Keratinocyte (primary cell): ENCODE measurements at regions not wholly inside any gene's neighbourhood (a gene's known extent, or its start where the extent isn't known, plus 50 kb on each side); places are given as distances from the start of the nearest gene placed in this dataset.

Experiments used
- DNase-seq: peaks from one replicate; pipeline ENCODE4 v3.0.0-alpha.2; 2011; ENCODE audit warnings: low read depth, missing footprints, low spot score
- FAIRE-seq: peaks from 2 replicates; lab custom pipeline; 2011; peaks lifted over from hg19 to GRCh38; lab: Jason Lieb, UNC
- H2AFZ ChIP-seq: 2 replicates; pipeline ENCODE4 v1.6.0; 2012; ENCODE audit warnings: low read length, control low read depth, inconsistent platforms; ENCODE audit not compliant: control insufficient read depth
- H3K27ac ChIP-seq: 2 replicates; pipeline ENCODE4 v1.5.1; 2011; ENCODE audit warnings: low read length; ENCODE audit not compliant: control insufficient read depth, insufficient read depth
- H3K27me3 ChIP-seq: 3 replicates; pipeline ENCODE4 v1.6.0; 2011; ENCODE audit warnings: low read length; ENCODE audit not compliant: control insufficient read depth, insufficient read depth; ENCODE audit errors: extremely low read depth
- H3K36me3 ChIP-seq, 2 experiments: 2 replicates in 1 of 2; 3 replicates in 1 of 2; pipeline ENCODE4 v1.5.1; 2011; ENCODE audit warnings: low read length in 2 of 2, mild to moderate bottlenecking in 1 of 2; ENCODE audit not compliant: control insufficient read depth in 2 of 2, insufficient read depth in 2 of 2; ENCODE audit errors: extremely low read depth in 1 of 2
- H3K4me1 ChIP-seq: 3 replicates; pipeline ENCODE4 v1.5.1; 2011; ENCODE audit warnings: low read length; ENCODE audit not compliant: control insufficient read depth, insufficient read depth; ENCODE audit errors: extremely low read depth
- H3K4me2 ChIP-seq: 3 replicates; pipeline ENCODE4 v1.6.0; 2011; ENCODE audit warnings: low read depth, low read length; ENCODE audit not compliant: control insufficient read depth, insufficient read depth; ENCODE audit errors: extremely low read depth
- H3K4me3 ChIP-seq, 3 experiments: fragments of 200-600 bp in 1 of 3; sonication (generic) in 1 of 3; 2 replicates in 2 of 3; 3 replicates in 1 of 3; pipeline ENCODE4 v1.5.1; 2011 to 2016; ENCODE audit warnings: low read length in 3 of 3, mild to moderate bottlenecking in 3 of 3, control low read depth in 2 of 3, inconsistent platforms in 1 of 3, low read depth in 1 of 3, mixed read lengths in 1 of 3, mixed run types in 1 of 3, moderate library complexity in 1 of 3; ENCODE audit not compliant: control insufficient read depth in 2 of 3, insufficient read depth in 2 of 3; ENCODE audit errors: extremely low read depth in 1 of 3
- H3K79me2 ChIP-seq: 2 replicates; pipeline ENCODE4 v1.6.0; 2012; ENCODE audit warnings: low read length; ENCODE audit not compliant: control insufficient read depth, insufficient read depth
- H3K9ac ChIP-seq: 3 replicates; pipeline ENCODE4 v1.6.0; 2011; ENCODE audit warnings: low read length; ENCODE audit not compliant: control insufficient read depth, insufficient read depth; ENCODE audit errors: extremely low read depth
- H3K9me1 ChIP-seq: 3 replicates; pipeline ENCODE4 v1.6.0; 2011; ENCODE audit warnings: low read length; ENCODE audit not compliant: control insufficient read depth, insufficient read depth; ENCODE audit errors: extremely low read depth
- H3K9me3 ChIP-seq: 2 replicates; pipeline ENCODE4 v1.5.1; 2012; ENCODE audit warnings: low read depth, low read length; ENCODE audit not compliant: control insufficient read depth
- H4K20me1 ChIP-seq: 3 replicates; pipeline ENCODE4 v1.6.0; 2011; ENCODE audit warnings: low read length; ENCODE audit not compliant: control insufficient read depth, insufficient read depth; ENCODE audit errors: extremely low read depth
- EZH2 ChIP-seq: IDR thresholded peaks from one replicate; pipeline ENCODE4 v1.6.1; 2012; ENCODE audit warnings: inconsistent platforms, mild to moderate bottlenecking, low read length, moderate library complexity
- dilution Hi-C: fragments of 300-500 bp; cut with MboI; formaldehyde crosslinking; loops from one replicate; pipeline ENCODE4 v1.7.0; 2020; ENCODE audit warnings: low sequenced_read_pairs; ENCODE audit not compliant: extremely low pct_ligation_motif_present
- TF ChIP-seq, protein P1 (sequence below), 3 experiments: IDR thresholded peaks in 1 of 3; conservative IDR thresholded peaks in 1 of 3; optimal IDR thresholded peaks in 1 of 3; 2 replicates in 2 of 3; 3 replicates in 1 of 3; pipeline versions ENCODE3 to v1.5.1; 2011; ENCODE audit warnings: low read length in 3 of 3, mild to moderate bottlenecking in 3 of 3, moderate library complexity in 2 of 3, control low read depth in 1 of 3, inconsistent platforms in 1 of 3; ENCODE audit not compliant: insufficient read depth in 2 of 3; ENCODE audit errors: extremely low read depth in 1 of 3

DNA sequence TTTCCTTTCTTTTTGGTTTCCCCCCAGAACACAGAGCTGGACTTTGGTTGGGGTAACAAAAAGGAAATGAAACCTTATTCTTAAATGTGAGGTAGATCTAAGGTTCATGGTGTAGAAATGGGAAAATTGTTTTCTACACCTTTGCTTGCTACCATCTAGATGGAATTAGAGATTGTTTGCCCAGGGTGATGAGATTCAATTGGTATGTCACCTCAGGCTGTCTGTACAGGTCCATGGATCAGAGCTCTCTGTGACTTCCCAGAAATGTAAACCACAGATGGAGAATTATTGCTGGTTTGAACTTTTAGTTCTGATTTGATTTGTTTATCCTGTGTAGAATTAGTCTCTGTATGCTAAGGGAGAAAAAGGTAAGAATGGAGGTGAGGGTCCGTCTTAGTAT lies 146.7 kb downstream of the PCDH7 start:
- DNase-seq, result no peak
- peak overlapping the region in 1 of 3 experiments; percentile 13 for H3K4me3 ChIP-seq
- dilution Hi-C loops, result no loop called here
- H3K9ac ChIP-seq, result no peak overlapping the region
- no peak overlapping the region for H2AFZ ChIP-seq
- no peaks in the 10 kb centered on the region for H4K20me1 ChIP-seq
- H3K4me2 ChIP-seq, result peak overlapping the region; percentile 57
- no peaks in the 10 kb centered on the region for H3K27me3 ChIP-seq
- peaks cover 2% of the 10 kb centered on the region for H3K9me1 ChIP-seq
- H3K27ac ChIP-seq, result no peak overlapping the region
- no peak for TF ChIP-seq EZH2
- TF ChIP-seq, protein P1, sequence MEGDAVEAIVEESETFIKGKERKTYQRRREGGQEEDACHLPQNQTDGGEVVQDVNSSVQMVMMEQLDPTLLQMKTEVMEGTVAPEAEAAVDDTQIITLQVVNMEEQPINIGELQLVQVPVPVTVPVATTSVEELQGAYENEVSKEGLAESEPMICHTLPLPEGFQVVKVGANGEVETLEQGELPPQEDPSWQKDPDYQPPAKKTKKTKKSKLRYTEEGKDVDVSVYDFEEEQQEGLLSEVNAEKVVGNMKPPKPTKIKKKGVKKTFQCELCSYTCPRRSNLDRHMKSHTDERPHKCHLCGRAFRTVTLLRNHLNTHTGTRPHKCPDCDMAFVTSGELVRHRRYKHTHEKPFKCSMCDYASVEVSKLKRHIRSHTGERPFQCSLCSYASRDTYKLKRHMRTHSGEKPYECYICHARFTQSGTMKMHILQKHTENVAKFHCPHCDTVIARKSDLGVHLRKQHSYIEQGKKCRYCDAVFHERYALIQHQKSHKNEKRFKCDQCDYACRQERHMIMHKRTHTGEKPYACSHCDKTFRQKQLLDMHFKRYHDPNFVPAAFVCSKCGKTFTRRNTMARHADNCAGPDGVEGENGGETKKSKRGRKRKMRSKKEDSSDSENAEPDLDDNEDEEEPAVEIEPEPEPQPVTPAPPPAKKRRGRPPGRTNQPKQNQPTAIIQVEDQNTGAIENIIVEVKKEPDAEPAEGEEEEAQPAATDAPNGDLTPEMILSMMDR (optimal IDR thresholded peaks at IDR 0.05 in 1 of 3, IDR thresholded peaks at IDR 0.05 in 1 of 3, conservative IDR thresholded peaks at IDR 0.05 in 1 of 3; ENCODE audit: extremely low read depth in 1 of 3, insufficient read depth in 2 of 3, low read length in 3 of 3), result no peak
- peak; percentile 94 for FAIRE-seq
- H3K9me3 ChIP-seq, result no peaks in the 10 kb centered on the region
- peaks cover 34% of the 10 kb centered on the region for H3K4me1 ChIP-seq
- H3K79me2 ChIP-seq, result no peaks in the 10 kb centered on the region
- H3K36me3 ChIP-seq, result no peaks in the 10 kb centered on the region

DNA sequence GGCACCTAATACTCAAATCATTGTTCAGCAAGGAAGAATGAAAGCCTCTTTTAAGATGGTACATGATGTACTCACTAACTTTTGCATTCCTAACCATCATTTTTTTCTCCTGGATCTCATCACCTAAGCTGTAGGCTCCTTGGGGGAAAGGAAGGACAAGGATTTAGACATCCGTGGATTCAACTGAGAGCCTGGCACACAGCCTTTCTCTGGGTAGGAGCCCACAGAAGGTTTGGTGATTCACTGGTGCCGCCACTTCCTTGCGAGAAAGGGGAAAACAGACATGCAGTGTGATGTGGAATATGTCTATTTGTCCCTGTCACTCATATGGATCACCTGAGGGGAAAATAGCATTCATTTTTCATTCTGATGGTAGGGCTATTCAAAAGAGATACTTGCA lies 147.3 kb downstream of the PCDH7 start:
- no peaks in the 10 kb centered on the region for H3K9me3 ChIP-seq
- DNase-seq (peak; percentile 11), FAIRE-seq (peak; percentile 55)
- peak overlapping the region; percentile 57 for H3K4me2 ChIP-seq
- no peak overlapping the region for H3K9ac ChIP-seq
- H3K9me1 ChIP-seq, result peaks cover 2% of the 10 kb centered on the region
- no peaks in the 10 kb centered on the region for H3K27me3 ChIP-seq
- peak overlapping the region in 1 of 3 experiments; percentile 13 for H3K4me3 ChIP-seq
- peaks cover 33% of the 10 kb centered on the region for H3K4me1 ChIP-seq
- peak overlapping the region; percentile 44 for H2AFZ ChIP-seq
- no peak for TF ChIP-seq EZH2
- TF ChIP-seq, protein P1 (optimal IDR thresholded peaks at IDR 0.05 in 1 of 3, IDR thresholded peaks at IDR 0.05 in 1 of 3, conservative IDR thresholded peaks at IDR 0.05 in 1 of 3; ENCODE audit: extremely low read depth in 1 of 3, insufficient read depth in 2 of 3, low read length in 3 of 3), result no peak
- dilution Hi-C loops, result no loop called here
- H3K79me2 ChIP-seq, result no peaks in the 10 kb centered on the region
- no peaks in the 10 kb centered on the region for H3K36me3 ChIP-seq
- no peak overlapping the region for H3K27ac ChIP-seq
- H4K20me1 ChIP-seq, result no peaks in the 10 kb centered on the region
